ENCODE measurements at regions not wholly inside any gene's neighbourhood (a gene's known extent, or its start where the extent isn't known, plus 50 kb on each side); places are given as distances from the start of the nearest gene placed in this dataset.

- TF ChIP-seq SPI1 (IDR thresholded peaks at IDR 0.05; ENCODE audit: borderline replicate concordance, low read depth) = no peak
- TF ChIP-seq CTCF (IDR thresholded peaks at IDR 0.05; ENCODE audit: insufficient read depth, low read length) = no peak
- no peak for TF ChIP-seq POLR2AphosphoS5 (IDR thresholded peaks at IDR 0.05; ENCODE audit: low read depth)
- no peak for TF ChIP-seq REST (IDR thresholded peaks at IDR 0.05; ENCODE audit: insufficient replicate concordance, low read depth)
These were observed 158.7 kb upstream of the HMHB1 start for GRCh38 chr5:143653256-143653655.

Measured in HL-60 (cell line).